Left kidney (tissue), 1 donor: ENCODE measurements at regions not wholly inside any gene's neighbourhood (a gene's known extent, or its start where the extent isn't known, plus 50 kb on each side); places are given as distances from the start of the nearest gene placed in this dataset.
A peak's percentile ranks its signal among the peaks of the same experiment; 100 is the strongest.
"Not testable (repeated sequence)": the region's sequence is repeated elsewhere in the genome, so short reads cannot be mapped to it uniquely, and the experiment has no call there.

Experiments
- DNase-seq: peaks from one replicate; pipeline ENCODE4 v3.0.0-alpha.2; 2013

DNA sequence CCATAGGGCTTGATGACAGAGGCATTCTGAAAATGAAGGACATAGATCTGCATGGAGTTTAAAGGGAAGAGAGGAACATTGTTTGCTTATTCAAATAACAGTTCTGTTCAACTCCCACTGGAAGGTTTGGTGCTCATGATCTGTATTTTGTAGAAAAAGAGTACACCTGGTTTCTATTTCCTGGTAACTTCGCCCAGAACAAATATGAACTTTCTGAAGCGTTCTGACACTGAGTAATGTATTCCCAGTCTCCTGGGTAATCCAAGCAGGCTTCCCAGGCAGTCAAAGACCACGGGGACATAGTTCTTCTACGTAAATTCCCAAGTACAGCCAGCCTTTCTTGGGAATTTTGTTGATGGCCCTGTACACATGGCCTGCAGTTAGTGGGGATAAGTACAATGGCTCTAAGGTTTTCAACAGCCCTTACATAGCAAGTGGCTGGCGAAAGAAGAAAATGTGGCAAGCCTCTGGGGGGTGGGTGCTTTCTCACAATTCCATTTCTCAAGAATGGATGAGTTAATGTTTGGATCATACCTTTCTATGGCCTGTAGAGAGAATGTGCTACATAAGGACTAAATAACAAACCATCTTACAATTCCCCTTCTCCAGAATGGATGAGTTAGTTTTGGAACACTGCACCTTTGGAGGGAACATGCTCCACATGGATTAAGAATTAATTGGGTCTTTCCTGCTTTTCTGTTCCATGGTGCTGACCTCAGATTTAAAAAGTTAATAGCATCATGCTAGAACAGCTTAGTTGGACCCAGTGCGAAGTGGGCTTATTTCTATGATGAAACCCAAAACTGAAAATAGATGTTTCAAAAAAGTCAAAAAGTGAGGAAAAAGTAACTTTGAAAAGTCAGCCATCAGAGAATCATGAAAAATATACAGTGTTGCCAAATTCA lies 52.7 kb downstream of the COL6A6 start:
- no peak for DNase-seq

DNA sequence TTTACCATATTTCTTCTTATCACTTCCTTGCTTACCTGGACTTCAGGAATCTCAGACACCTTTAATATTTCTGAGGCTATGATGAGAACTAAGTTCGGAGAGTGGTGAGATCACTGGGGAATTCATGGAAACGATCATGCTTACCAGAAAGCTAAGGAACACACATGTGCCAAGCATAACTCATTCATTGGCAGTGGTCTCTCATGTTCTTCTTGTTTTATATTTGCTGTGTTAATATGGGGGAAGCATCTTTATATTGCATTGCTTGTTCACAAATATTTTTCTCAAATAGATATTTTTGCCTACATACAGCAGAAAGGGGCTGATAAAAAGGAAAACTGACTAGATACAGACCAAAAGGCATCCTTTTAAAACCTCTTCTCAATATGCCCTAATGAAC lies 55.8 kb downstream of the COL6A6 start:
- DNase-seq = no peak

DNA sequence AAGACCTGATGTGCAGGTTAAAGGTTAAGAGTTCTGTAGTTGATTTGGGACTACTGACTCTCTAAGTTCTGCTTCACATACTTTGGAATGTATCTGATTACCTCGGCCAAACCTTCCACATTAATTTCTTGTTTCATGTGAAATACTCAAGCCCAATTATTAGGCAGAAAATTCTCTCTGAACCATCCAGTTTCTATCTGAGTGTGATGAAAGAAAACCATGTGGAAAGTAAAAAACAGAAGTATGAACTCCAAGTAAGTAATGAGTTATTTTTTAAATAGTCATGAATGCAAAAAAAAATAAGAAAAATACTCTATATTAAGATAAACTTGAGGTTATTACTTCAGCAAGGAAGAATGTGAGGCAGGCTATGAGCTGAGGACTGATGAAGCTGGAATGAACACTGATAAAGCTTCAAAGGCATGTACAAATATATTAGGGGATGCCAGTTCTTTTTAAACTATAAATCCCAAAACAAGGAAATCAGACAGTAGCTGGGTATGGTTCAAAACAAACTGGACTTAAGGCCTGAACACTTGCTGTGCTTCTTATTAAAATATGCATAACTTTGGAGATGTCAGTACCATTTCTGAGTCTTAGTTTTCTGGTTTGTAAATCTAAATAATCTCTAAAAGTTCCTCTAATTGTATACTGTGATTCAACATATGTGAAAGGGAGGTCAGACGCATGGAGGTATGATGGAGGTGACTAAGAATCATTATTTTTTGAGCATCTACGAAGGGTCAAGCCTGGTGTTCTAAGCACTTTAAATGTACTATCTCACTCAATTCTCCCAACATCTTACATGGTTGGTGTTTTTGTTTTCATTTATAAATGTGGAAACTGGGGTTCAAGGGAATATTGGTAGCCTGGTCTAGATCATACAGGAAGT lies 59.6 kb downstream of the COL6A6 start:
- DNase-seq = no peak

DNA sequence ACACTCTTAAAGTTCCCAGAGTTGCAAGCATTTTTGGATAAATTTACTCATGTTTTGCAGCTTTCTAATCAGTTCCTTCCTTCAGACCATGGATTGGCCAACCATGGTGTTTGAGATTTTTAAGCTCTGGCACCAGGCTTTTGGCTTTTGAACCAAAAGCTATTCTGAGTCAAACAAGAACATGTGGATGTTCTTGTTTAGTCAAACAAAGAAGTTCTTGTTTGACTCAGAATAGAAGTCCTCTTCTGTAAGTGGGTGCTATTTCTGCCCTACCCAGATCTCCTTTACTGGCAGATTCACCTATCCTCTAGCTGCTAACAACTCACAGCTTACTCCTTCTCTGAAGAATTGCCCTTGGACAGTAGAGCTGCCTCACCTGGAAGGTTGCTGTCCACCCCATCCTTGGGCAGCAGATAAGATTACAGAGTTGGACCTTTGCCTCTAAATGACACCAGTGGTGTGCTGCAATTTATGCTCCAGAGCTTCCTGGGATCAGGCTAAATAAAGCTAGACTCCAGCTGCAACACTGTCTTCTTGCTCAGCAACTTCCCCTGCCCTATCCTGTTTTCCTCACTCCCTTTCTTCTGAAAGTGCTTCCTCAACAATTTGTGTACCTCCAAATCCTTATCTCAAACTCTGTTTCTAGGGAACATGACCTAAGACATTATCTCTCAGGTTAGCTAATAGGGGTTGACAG lies 65.6 kb downstream of the COL6A6 start:
- no peak for DNase-seq

DNA sequence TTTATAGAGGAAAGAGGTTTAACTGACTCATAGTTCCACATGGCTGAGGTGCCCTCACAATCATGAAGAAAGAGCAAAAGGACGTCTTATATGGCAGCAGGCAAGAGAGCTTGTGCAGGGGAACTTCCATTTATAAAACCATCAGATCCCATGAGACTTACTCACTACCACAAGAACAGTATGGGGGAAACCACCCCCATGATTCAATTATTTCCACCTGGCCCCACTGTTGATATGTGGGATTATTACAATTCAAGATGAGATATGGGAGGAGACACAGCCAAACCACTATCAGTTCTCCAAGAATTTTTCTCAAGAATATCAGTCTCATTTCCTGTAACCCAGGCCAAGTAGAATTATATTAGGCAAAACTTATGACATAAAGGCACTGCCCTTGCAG lies 77.8 kb downstream of the COL6A6 start:
- DNase-seq = not testable (repeated sequence)

DNA sequence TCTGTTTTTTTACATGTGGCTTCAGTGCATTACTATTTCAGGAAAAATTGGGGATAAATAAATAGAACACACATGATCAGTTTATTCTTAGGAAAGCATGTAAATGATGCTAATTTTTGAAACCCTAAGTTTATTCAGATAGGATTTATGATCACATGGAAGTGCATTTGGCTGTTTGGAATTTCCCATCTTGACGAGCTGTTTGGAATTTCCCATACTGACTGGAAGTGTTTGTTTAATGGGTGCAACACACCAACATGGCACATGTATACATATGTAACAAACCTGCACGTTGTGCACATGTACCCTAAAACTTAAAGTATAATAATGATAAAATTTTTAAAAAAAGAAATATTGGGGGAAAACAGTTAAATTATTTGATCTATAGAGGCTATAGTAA lies 79.5 kb downstream of the COL6A6 start:
- DNase-seq = no peak

DNA sequence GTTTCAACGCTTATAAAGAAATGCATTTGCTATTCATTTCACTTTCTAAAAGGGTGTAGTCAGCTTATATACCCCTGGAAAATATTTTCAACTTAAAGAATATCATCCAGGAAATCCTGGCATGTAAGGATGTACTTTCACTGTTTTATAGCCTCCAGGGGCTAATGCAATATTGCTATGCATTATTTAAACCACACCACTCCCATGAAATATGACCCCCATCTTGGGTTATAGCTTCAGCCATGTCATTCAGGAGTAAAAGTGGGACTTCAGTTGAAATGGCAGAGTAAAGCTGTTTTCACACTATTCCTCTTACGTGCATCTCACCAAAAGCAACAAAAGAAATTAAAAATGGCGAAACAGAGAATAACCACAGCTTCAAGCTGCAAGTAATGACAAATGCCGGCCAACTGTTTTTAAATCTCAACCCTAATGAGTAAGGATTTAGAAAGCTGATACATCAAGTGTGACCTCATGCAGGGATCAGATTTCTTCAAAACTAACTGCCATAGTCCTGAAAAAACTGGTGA lies 84.5 kb downstream of the COL6A6 start:
- DNase-seq = peak; percentile 32

DNA sequence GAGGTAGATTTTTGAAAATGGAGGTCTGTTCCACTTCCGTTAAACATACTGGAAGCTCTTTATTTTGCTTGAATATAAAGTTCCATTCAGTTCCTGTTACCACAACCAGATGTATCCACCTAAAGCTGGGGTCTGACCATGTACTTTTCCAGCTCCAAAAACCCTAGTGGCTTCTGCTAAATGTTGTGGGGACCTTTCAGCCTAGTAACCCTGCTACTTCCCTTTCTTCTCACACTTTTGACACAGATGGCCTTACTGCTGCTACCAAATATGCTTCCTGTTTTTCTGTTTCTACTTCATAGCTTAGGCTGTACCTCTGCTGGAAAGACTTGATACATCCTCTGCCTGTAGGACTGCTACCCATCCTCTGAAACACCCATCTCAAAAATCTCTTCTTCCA lies 87.8 kb downstream of the COL6A6 start:
- no peak for DNase-seq

DNA sequence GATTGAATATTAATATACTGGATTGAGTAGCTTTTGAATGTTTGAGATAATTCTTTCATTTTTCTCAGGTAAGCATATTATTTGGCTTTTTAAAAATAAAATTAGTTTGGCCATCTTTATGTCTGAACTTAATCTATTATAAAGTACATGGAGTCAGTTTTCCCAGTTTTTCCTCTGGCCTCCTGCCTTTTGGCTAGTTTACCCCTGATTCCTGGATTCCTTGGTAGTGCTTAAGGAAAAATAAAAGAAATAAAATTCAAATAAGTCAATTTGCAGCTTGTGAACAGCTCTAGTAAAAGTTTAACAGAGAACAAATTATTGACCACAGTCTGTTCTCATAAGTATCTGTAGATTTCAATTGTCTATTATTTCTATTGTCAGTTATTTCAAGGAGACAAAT lies 89.4 kb downstream of the COL6A6 start:
- no peak for DNase-seq

DNA sequence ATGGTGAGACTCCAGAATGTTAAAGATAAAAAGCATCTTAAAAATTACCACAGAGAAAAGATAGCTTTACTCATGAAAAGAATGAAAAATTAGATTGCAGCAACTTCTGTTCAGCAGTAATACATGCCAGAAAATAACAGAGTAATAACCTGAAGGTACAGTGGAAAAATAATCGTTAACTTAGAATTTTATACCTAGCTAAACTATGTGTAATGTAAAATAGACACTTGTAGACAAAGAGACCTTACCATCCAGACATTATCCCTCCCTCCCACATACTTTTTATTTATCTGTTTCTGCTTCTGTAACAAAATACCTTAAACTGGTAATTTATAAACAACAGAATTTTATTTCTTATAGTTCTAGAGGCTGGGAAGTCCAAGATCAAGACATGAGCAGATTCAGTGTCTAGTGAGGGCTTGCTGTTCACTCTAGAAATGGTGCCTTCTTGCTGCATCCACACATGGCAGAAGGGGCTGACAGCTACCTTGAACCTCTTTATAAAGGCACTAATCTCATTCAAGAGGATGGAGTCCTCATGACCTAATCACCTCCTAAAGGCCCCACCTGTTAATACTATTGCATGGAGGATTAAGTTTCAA lies 90.7 kb downstream of the COL6A6 start:
- no peak for DNase-seq

DNA sequence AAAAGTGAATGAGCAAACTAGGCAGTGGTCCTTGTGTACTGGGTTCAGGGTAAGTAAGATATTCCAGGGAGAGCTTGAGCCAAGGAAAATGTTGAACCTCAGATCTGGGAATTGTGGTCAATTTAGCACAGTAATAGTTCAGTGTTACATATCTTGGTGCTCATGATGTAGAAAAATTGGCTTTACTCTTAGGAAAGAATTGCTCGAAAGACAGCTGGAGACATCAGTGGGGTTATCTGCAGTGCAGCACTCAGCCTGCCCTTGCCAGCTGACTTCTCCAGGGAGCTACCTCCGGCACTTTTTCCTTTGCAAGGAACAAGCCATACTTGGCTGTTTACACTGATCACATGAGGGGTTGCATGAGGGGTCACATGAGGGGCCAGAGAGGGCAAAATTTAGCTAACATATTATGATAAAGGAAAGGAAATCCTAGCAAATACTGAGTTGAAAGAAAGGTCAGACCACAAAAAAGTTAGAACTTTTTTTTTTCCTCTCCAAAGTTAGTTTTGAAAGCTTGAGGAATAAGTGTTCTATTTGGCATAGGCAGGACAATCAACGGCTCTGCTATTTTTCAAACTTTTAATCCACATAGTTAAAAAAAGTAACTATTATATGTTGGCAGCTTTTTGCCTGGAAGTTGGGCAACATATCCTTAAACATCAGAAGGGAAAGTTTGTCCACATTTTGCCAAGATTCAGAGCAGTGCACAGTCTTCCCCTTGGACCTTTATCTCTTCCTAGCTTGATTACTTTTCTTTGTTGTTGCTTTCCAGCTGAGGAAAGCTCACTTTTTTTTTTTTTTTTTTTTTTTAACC lies 92.4 kb downstream of the COL6A6 start:
- no peak for DNase-seq

DNA sequence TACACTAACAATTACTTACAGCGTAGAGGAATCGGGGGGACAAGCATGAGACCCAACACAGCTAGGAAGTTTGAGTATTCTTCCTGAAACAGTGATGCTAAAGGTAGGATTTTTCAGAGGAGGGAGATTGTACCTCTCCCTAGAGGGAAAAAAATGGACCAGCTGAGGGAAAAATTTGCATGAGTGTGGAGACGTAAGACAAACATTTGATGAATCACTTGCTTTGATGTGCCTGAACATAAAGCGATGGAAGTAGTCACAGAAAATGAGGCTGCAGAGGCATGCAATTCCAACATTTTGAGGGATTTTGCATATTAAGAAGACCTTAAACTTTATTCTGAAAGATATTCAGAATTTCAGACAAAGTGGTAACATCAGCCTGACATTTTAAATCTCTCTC lies 102.2 kb downstream of the COL6A6 start:
- DNase-seq = no peak

DNA sequence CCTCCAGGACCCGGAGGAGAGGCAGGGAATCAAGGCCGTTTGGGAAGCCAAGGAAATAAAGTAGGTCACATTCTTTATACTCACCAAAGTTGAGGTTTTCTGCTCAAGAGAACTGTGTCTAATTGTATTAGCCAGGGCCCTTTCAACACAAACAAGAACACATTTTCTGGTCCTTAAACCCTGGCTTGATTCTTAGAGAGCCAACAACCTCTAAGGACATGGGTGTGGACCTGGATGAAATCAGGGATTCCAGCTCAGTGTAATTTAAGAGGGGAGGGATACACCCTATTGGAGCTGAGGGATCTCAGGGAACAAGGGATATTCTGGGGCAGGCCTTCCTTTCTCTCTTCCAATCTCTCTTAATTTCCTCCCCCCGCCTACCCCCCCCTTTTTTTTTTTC lies 104.8 kb downstream of the COL6A6 start:
- DNase-seq = no peak

DNA sequence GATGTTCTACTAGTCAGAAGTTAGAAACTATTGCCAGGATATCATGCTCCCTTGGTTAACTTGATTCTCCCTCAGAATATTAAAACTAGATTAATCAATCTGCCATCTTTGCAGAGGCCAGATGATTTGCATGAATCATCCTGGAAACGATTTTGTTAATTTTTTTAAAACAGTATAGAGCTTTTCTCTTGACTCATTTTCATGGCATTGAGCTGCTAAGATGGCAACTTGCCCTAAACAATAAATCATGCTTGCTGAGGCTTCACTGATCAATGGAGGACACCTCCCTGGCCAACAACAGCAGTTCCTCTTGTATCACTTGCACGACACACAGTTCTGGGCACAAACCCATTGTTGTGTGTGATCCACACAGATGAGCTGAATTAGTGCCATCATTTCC lies 109.1 kb downstream of the COL6A6 start:
- DNase-seq = no peak

DNA sequence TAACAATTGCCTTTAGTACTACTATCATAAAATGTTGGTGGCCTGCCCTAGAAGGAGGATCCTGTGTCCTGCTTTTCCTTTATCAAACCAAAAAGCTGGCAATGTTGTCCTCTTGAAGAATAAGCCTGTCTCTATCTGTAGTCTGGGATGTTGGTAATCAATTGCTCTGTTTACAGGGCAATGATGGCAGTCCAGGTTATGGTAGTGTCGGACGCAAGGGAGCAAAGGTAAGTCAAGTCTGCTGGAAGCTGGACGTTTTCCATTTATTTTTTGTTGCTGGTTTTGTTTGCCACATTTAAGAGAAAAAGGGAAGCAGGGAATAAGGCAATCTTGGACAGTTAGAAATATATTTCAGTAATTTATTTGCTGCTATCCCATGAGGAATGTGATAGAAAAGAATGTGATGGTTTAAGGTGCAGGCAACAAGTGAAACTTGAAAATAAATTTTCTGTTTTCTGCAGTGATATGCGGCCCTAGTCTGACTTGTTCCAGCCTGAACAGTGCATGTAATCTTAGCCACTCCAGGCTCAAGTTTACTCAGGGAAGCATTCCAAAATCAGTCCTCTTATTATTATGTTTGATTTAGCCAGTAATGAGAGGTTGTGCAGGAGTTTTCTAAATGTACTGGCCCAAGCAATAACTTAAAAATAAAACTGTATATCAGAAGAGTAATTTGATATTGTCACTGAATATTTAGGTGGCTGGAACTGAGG lies 110.3 kb downstream of the COL6A6 start:
- DNase-seq = no peak

DNA sequence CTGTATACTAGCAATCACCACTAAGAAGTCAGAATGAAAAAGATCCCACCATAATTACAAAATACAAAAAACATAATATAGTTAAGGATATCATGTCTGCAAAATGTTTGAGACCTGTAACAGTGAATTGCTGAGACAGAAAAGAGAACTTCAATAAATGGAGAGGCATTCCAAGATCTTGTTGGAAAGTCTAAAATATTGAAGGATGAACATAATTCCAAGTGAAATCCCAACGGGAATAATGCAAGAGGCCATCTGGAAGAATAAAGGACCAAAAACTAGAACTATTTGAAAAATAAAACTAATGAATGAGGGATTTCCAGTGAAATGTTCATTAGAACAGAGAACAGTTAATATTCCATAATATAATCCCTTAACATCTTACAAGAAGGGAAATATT lies 110.9 kb downstream of the COL6A6 start:
- no peak for DNase-seq
